GM23248 (cell line): ENCODE measurements at regions not wholly inside any gene's neighbourhood (a gene's known extent, or its start where the extent isn't known, plus 50 kb on each side); places are given as distances from the start of the nearest gene placed in this dataset.

Experiments
- EZH2 ChIP-seq: fragments of 200-600 bp; sonication (generic); IDR thresholded peaks from 2 replicates; pipeline ENCODE4 v1.6.1; 2018; ENCODE audit warnings: antibody characterized with exemption, mild to moderate bottlenecking; ENCODE audit not compliant: insufficient read depth, poor library complexity, severe bottlenecking
- EZH2phosphoT487 ChIP-seq: fragments of 200-600 bp; sonication (generic); IDR thresholded peaks from 2 replicates; pipeline ENCODE4 v1.6.1; 2018; ENCODE audit warnings: antibody characterized with exemption, moderate library complexity, mild to moderate bottlenecking, low read depth; ENCODE audit not compliant: insufficient read depth

DNA sequence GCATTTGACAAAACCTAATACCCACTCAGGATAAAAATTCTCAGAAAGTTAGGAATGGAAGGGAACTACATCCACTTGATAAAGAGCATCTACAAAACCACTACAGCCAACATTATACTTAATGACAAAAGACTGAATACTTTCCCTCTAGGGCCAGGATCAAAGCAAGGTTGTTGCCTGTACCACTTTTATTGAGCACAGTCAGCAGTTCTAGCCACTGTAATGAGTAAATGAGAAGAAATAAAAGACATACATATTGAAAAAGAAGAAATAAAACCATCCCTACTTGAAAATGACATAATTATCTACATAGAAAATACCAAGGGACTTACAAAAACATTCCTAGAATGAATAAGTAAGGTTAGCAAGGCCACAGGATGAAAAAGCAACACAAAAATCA is 194.8 kb upstream of the ZNF507 start:
- TF ChIP-seq EZH2phosphoT487 (no peak), EZH2 (no peak)
